Astrocyte of the spinal cord (primary cell): ENCODE measurements at regions not wholly inside any gene's neighbourhood (a gene's known extent, or its start where the extent isn't known, plus 50 kb on each side); places are given as distances from the start of the nearest gene placed in this dataset.

Experiments used
- DNase-seq: peaks from one replicate; pipeline ENCODE4 v3.0.0; 2011; ENCODE audit warnings: low read depth, low spot score
- H3K4me3 ChIP-seq: 2 replicates; pipeline ENCODE4 v1.5.1; 2011; ENCODE audit warnings: low read depth, mild to moderate bottlenecking, low read length, moderate library complexity
- CTCF ChIP-seq: IDR thresholded peaks from 2 replicates; pipeline ENCODE4 v1.5.1; 2012; ENCODE audit warnings: low read depth, mild to moderate bottlenecking, low read length, inconsistent platforms
- in situ Hi-C: cut with HindIII; loops from 2 replicates; pipeline ENCODE4 v1.10.0; 2017; ENCODE audit warnings: low sequenced_read_pairs

- DNase-seq, result no peak
- no peak overlapping the region for H3K4me3 ChIP-seq
- in situ Hi-C loops, result no loop called here
- TF ChIP-seq CTCF, result no peak
Measured at GRCh38 chr5:173549644-173550043, 66.8 kb downstream of the BOD1 start.

GRCh38 chr5:173547579-173547978 is 68.9 kb downstream of the BOD1 start:
- peak; percentile 39 for DNase-seq
- in situ Hi-C loops, result no loop called here
- no peak overlapping the region for H3K4me3 ChIP-seq
- no peak for TF ChIP-seq CTCF

GRCh38 chr5:173542964-173543363 is 73.5 kb downstream of the BOD1 start:
- H3K4me3 ChIP-seq, result no peak overlapping the region
- TF ChIP-seq CTCF, result no peak
- DNase-seq, result no peak
- in situ Hi-C loops, result no loop called here

- no peak overlapping the region for H3K4me3 ChIP-seq
- TF ChIP-seq CTCF, result no peak
- DNase-seq, result no peak
- in situ Hi-C loops, result no loop called here
Measured at GRCh38 chr5:173542159-173542558, 74.3 kb downstream of the BOD1 start.

- in situ Hi-C loops, result no loop called here
- DNase-seq, result no peak
- H3K4me3 ChIP-seq, result no peak overlapping the region
- no peak for TF ChIP-seq CTCF
Measured at GRCh38 chr5:173538654-173539053, 77.8 kb downstream of the BOD1 start.

GRCh38 chr5:173538018-173538417 is 78.4 kb downstream of the BOD1 start:
- no peak for TF ChIP-seq CTCF
- no peak overlapping the region for H3K4me3 ChIP-seq
- in situ Hi-C loops, result no loop called here
- DNase-seq, result no peak

- DNase-seq, result no peak
- H3K4me3 ChIP-seq, result no peak overlapping the region
- no peak for TF ChIP-seq CTCF
- in situ Hi-C loops, result no loop called here
Measured at GRCh38 chr5:173537228-173537627, 79.2 kb downstream of the BOD1 start.
